ENCODE measurements at regions not wholly inside any gene's neighbourhood (a gene's known extent, or its start where the extent isn't known, plus 50 kb on each side); places are given as distances from the start of the nearest gene placed in this dataset.
A peak's percentile ranks its signal among the peaks of the same experiment; 100 is the strongest.

- Histone ChIP-seq H3K27me3 (no peaks in the 10 kb centered on the region), H3K9me3 (no peaks in the 10 kb centered on the region), H3K36me3 (no peaks in the 10 kb centered on the region), H3K4me1 (peaks cover 0 to 22% (median 3%) of the 10 kb centered on the region in 4 donors), H3K4me3 (no peak overlapping the region), H3K27ac (peak overlapping the region; percentile 14 to 61 (median 26))
- no peak for TF ChIP-seq CTCF (IDR thresholded peaks at IDR 0.05)
- TF ChIP-seq POLR2A (IDR thresholded peaks at IDR 0.05) = no peak
- DNase-seq = no peak
Observed at GRCh38 chr6:11353921-11354389, 121.5 kb upstream of the NEDD9 start.

- TF ChIP-seq CTCF (IDR thresholded peaks at IDR 0.05) (no peak), POLR2A (IDR thresholded peaks at IDR 0.05) (no peak)
- Histone ChIP-seq H3K9me3 (no peaks in the 10 kb centered on the region), H3K4me1 (no peaks in the 10 kb centered on the region), H3K36me3 (no peaks in the 10 kb centered on the region), H3K4me3 (no peak overlapping the region), H3K27ac (peak overlapping the region in 3 of 4 donors; percentile 6 to 77 (median 45)), H3K27me3 (no peaks in the 10 kb centered on the region)
- no peak for DNase-seq
Observed at GRCh38 chr6:11350294-11350693, 117.8 kb upstream of the NEDD9 start.

GRCh38 chr6:11349880-11350279, 117.4 kb upstream of the NEDD9 start:
- H3K27ac ChIP-seq = peak overlapping the region in 2 of 4 donors; percentile 45 to 77
- TF ChIP-seq CTCF (IDR thresholded peaks at IDR 0.05) (no peak), POLR2A (IDR thresholded peaks at IDR 0.05) (no peak)
- DNase-seq = no peak
- H3K36me3 ChIP-seq = no peaks in the 10 kb centered on the region
- H3K9me3 ChIP-seq = no peaks in the 10 kb centered on the region
- no peak overlapping the region for H3K4me3 ChIP-seq
- peaks cover 0 to 1% (median 0%) of the 10 kb centered on the region in 4 donors for H3K4me1 ChIP-seq
- H3K27me3 ChIP-seq = no peaks in the 10 kb centered on the region

GRCh38 chr6:11346516-11346915, 114.0 kb upstream of the NEDD9 start:
- DNase-seq = no peak
- no peaks in the 10 kb centered on the region for H3K9me3 ChIP-seq
- H3K27ac ChIP-seq = peak overlapping the region in 1 of 4 donors; percentile 87
- H3K27me3 ChIP-seq = no peaks in the 10 kb centered on the region
- no peak for TF ChIP-seq POLR2A (IDR thresholded peaks at IDR 0.05)
- TF ChIP-seq CTCF (IDR thresholded peaks at IDR 0.05) = no peak
- no peak overlapping the region for H3K4me3 ChIP-seq
- H3K4me1 ChIP-seq = peaks cover 0 to 4% (median 0%) of the 10 kb centered on the region in 4 donors
- no peaks in the 10 kb centered on the region for H3K36me3 ChIP-seq

- no peak for DNase-seq
- no peaks in the 10 kb centered on the region for H3K9me3 ChIP-seq
- H3K27ac ChIP-seq = peak overlapping the region in 3 of 4 donors; percentile 25 to 87 (median 79)
- no peak overlapping the region for H3K4me3 ChIP-seq
- H3K27me3 ChIP-seq = no peaks in the 10 kb centered on the region
- peaks cover 0 to 4% (median 0%) of the 10 kb centered on the region in 4 donors for H3K4me1 ChIP-seq
- no peak for TF ChIP-seq CTCF (IDR thresholded peaks at IDR 0.05)
- peak; percentile 13 to 23 for TF ChIP-seq POLR2A (IDR thresholded peaks at IDR 0.05)
- no peaks in the 10 kb centered on the region for H3K36me3 ChIP-seq
Observed at GRCh38 chr6:11345536-11345935, 113.1 kb upstream of the NEDD9 start.

Data from Peyer's patch (tissue), 4 donors.